Mesendoderm (in vitro differentiated cells): ENCODE measurements at regions not wholly inside any gene's neighbourhood (a gene's known extent, or its start where the extent isn't known, plus 50 kb on each side); places are given as distances from the start of the nearest gene placed in this dataset.
A peak's percentile ranks its signal among the peaks of the same experiment; 100 is the strongest.

Experiments used
- DNase-seq: peaks from one replicate; pipeline ENCODE4 v3.0.0; 2013
- H2AK5ac ChIP-seq: 2 replicates; pipeline ENCODE4 v1.6.1; 2013; ENCODE audit warnings: low read length, inconsistent platforms
- H2BK120ac ChIP-seq: 2 replicates; pipeline ENCODE4 v1.6.1; 2013; ENCODE audit warnings: low read depth, mild to moderate bottlenecking, low read length, moderate library complexity, mixed read lengths
- H2BK15ac ChIP-seq: replicated peaks from 2 replicates; pipeline ENCODE4 v1.6.1; 2013; ENCODE audit warnings: low read depth, mild to moderate bottlenecking, moderate library complexity
- H2BK5ac ChIP-seq: 2 replicates; pipeline ENCODE4 v1.6.1; 2013; ENCODE audit warnings: low read length, inconsistent platforms
- H3K18ac ChIP-seq: 2 replicates; pipeline ENCODE4 v1.6.1; 2013; ENCODE audit warnings: mild to moderate bottlenecking, low read length, mixed read lengths
- H3K23ac ChIP-seq: one replicate; pipeline ENCODE4 v1.6.1; 2013; ENCODE audit warnings: low read length
- H3K27ac ChIP-seq: 2 replicates; pipeline ENCODE4 v1.5.1; 2013; ENCODE audit warnings: low read depth, mild to moderate bottlenecking, inconsistent platforms, low read length, moderate library complexity
- H3K27me3 ChIP-seq: 2 replicates; pipeline ENCODE4 v1.6.1; 2013; ENCODE audit warnings: low read length, control low read depth, mild to moderate bottlenecking, inconsistent platforms; ENCODE audit not compliant: insufficient read depth, poor library complexity
- H3K36me3 ChIP-seq: 2 replicates; pipeline ENCODE4 v1.6.1; 2013; ENCODE audit warnings: low read length, inconsistent platforms; ENCODE audit not compliant: control insufficient read depth, insufficient read depth
- H3K4ac ChIP-seq: one replicate; pipeline ENCODE4 v1.6.1; 2013; ENCODE audit warnings: low read depth, mild to moderate bottlenecking, low read length, moderate library complexity
- H3K4me1 ChIP-seq: 2 replicates; pipeline ENCODE4 v1.6.1; 2013; ENCODE audit warnings: low read depth, low read length, inconsistent platforms; ENCODE audit not compliant: control insufficient read depth
- H3K4me2 ChIP-seq: 2 replicates; pipeline ENCODE4 v1.6.1; 2013; ENCODE audit warnings: low read length
- H3K4me3 ChIP-seq: 2 replicates; pipeline ENCODE4 v1.5.1; 2013; ENCODE audit warnings: mild to moderate bottlenecking, low read length
- H3K56ac ChIP-seq: one replicate; pipeline ENCODE4 v1.6.1; 2013; ENCODE audit warnings: low read length
- H3K79me1 ChIP-seq: 2 replicates; pipeline ENCODE4 v1.6.1; 2013; ENCODE audit warnings: low read length, inconsistent platforms
- H3K79me2 ChIP-seq: 2 replicates; pipeline ENCODE4 v1.6.1; 2013; ENCODE audit warnings: mild to moderate bottlenecking, low read length; ENCODE audit not compliant: control insufficient read depth, insufficient read depth
- H3K9ac ChIP-seq: 2 replicates; pipeline ENCODE4 v1.6.1; 2013; ENCODE audit warnings: low read length, inconsistent platforms
- H4K5ac ChIP-seq: one replicate; pipeline ENCODE4 v1.6.1; 2013; ENCODE audit warnings: low read length
- H4K8ac ChIP-seq: one replicate; pipeline ENCODE4 v1.6.1; 2013; ENCODE audit warnings: low read depth, mild to moderate bottlenecking, control low read depth, low read length, moderate library complexity
- WGBS: extraction: QIAGEN DNeasy Blood & Tissue Kit; methylation state at CpG from one replicate; pipeline ENCODE4 v1.1.7; 2013; ENCODE audit warnings: low lambda C conversion rate, missing lambda C conversion rate; ENCODE audit not compliant: insufficient coverage; ENCODE audit errors: extremely low coverage; 5-methylcytosine and 5-hydroxymethylcytosine counted together

DNA sequence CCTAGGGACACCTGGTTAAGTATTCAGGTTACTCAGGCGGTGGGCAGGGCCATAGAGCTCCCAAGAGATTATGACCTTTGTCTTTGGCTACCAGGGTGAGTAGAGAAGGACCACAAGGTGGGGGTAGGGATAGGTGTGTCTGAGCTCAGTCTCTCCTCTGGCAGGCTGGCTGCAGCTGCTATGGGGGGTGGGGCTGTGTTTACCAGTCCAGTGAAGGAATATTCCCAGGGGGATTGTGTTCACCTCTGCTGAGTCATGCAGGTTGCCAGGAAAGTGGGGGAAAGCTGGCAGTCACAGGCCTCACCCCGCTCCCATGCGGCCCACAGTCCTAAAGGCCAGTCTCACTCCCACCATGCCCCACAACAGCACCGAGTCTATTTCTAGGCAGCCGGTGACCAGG, 53.6 kb upstream of the POU5F2 start:
- Histone ChIP-seq H3K18ac (no peak overlapping the region), H3K4ac (no peak overlapping the region), H3K4me1 (no peaks in the 10 kb centered on the region), H3K79me2 (no peaks in the 10 kb centered on the region), H2BK5ac (no peak overlapping the region), H3K56ac (no peak overlapping the region), H3K4me2 (no peak overlapping the region), H3K9ac (no peak overlapping the region), H2BK120ac (no peak overlapping the region), H3K23ac (no peak overlapping the region), H2BK15ac (no peak overlapping the region), H3K36me3 (no peaks in the 10 kb centered on the region), H4K5ac (no peak overlapping the region), H3K27me3 (no peaks in the 10 kb centered on the region), H2AK5ac (no peak overlapping the region), H3K27ac (no peak overlapping the region), H4K8ac (no peak overlapping the region), H3K79me1 (no peaks in the 10 kb centered on the region), H3K4me3 (no peak overlapping the region)
- no peak for DNase-seq
- WGBS = no CpG with 5 or more reads among the region's 5 CpGs

GRCh38 chr5:93793159-93793781, 51.9 kb upstream of the POU5F2 start:
- H3K79me2 ChIP-seq = no peaks in the 10 kb centered on the region
- no peaks in the 10 kb centered on the region for H3K27me3 ChIP-seq
- no peak overlapping the region for H3K23ac ChIP-seq
- DNase-seq = no peak
- H3K27ac ChIP-seq = no peak overlapping the region
- H3K36me3 ChIP-seq = no peaks in the 10 kb centered on the region
- H3K4me2 ChIP-seq = no peak overlapping the region
- no peak overlapping the region for H4K5ac ChIP-seq
- no peaks in the 10 kb centered on the region for H3K4me1 ChIP-seq
- no peak overlapping the region for H3K56ac ChIP-seq
- no peak overlapping the region for H2AK5ac ChIP-seq
- H3K4ac ChIP-seq = no peak overlapping the region
- no peaks in the 10 kb centered on the region for H3K79me1 ChIP-seq
- no peak overlapping the region for H3K4me3 ChIP-seq
- H3K9ac ChIP-seq = no peak overlapping the region
- H2BK120ac ChIP-seq = no peak overlapping the region
- H2BK15ac ChIP-seq = no peak overlapping the region
- H2BK5ac ChIP-seq = no peak overlapping the region
- no peak overlapping the region for H4K8ac ChIP-seq
- WGBS = no CpG with 5 or more reads among the region's 5 CpGs
- no peak overlapping the region for H3K18ac ChIP-seq

DNA sequence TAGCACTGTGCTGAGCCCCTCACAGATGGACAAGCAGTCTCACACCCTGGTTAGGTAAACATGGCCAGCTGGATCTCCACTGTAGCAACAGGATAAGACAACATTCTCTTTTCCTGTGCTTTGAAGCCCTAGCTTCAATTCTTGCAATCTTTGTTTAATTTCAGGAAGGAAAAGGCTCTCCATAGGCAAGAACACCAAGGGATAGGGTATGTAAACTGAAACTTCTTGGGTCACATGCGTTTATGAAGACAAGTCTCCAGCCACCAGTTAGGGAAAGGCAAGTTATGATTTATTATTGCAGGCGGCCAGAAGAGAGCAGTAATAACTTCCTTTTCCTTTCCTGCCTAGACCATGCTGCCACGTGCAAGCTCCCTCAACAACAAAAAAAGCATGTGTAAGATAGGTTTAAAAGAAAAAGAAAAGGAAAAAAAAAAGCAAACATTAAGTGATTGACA, 50.1 kb upstream of the POU5F2 start:
- no peak overlapping the region for H3K4me3 ChIP-seq
- no peak overlapping the region for H2AK5ac ChIP-seq
- no peaks in the 10 kb centered on the region for H3K4me1 ChIP-seq
- no peak overlapping the region for H3K9ac ChIP-seq
- no peak overlapping the region for H2BK15ac ChIP-seq
- H3K36me3 ChIP-seq = no peaks in the 10 kb centered on the region
- H3K79me1 ChIP-seq = no peaks in the 10 kb centered on the region
- no peak overlapping the region for H3K56ac ChIP-seq
- H3K79me2 ChIP-seq = no peaks in the 10 kb centered on the region
- H3K4me2 ChIP-seq = no peak overlapping the region
- peak; percentile 42 for DNase-seq
- WGBS = no CpG with 5 or more reads among the region's 3 CpGs
- no peak overlapping the region for H2BK5ac ChIP-seq
- H3K4ac ChIP-seq = no peak overlapping the region
- no peak overlapping the region for H4K5ac ChIP-seq
- H3K27me3 ChIP-seq = no peaks in the 10 kb centered on the region
- no peak overlapping the region for H3K23ac ChIP-seq
- no peak overlapping the region for H2BK120ac ChIP-seq
- no peak overlapping the region for H4K8ac ChIP-seq
- H3K27ac ChIP-seq = no peak overlapping the region
- H3K18ac ChIP-seq = no peak overlapping the region
